GM12878 (cell line): ENCODE measurements at regions not wholly inside any gene's neighbourhood (a gene's known extent, or its start where the extent isn't known, plus 50 kb on each side); places are given as distances from the start of the nearest gene placed in this dataset.

Source experiments
- ATAC-seq: fragments of 200-7000 bp; cut with Tn5 transposase; 3 replicates; pipeline ENCODE4 v1.9.1; 2020; ENCODE audit warnings: mild to moderate bottlenecking, moderate library complexity
- BruUV-seq: library from RNA; stranded (reverse); fragments of 400-500 nt; replicated peaks from 2 replicates; lab custom pipeline; 2021; lab: Mats Ljungman, UMichigan
- CTCF ChIA-PET: fragments of 300-600 bp; sonication (Branson Sonifier 250); formaldehyde crosslinking; extraction: SDS; loops from one replicate; lab custom pipeline; 2021; ENCODE audit warnings: inconsistent platforms; lab: Yijun Ruan, JAX
- POLR2A ChIA-PET: fragments of 350-600 bp; formaldehyde crosslinking; extraction: SDS; loops from one replicate; lab custom pipeline; 2021; ENCODE audit warnings: inconsistent platforms; lab: Charles Lee
- RAD21 ChIA-PET: fragments of 300-600 bp; sonication (Branson Sonifier 250); formaldehyde crosslinking; loops from one replicate; lab custom pipeline; 2023; ENCODE audit warnings: antibody characterized with exemption; ENCODE audit not compliant: unreplicated experiment; lab: Charles Lee
- SMC1A ChIA-PET: fragments of 300-600 bp; sonication (Branson Sonifier 250); formaldehyde crosslinking; loops from one replicate; lab custom pipeline; 2023; ENCODE audit not compliant: unreplicated experiment, uncharacterized antibody; lab: Charles Lee
- DNase-seq: peaks from one replicate; pipeline ENCODE4 v3.0.0-alpha.2; 2011; ENCODE audit warnings: low read depth, low spot score
- FAIRE-seq: peaks from 3 replicates; lab custom pipeline; 2011; peaks lifted over from hg19 to GRCh38; lab: Jason Lieb, UNC
- H2AFZ ChIP-seq: 2 replicates; pipeline ENCODE4 v1.6.0; 2011; ENCODE audit warnings: low read depth, low read length, control low read depth; ENCODE audit not compliant: control insufficient read depth
- H3K27ac ChIP-seq: 2 replicates; pipeline ENCODE4 v1.5.1; 2011; ENCODE audit warnings: control low read depth; ENCODE audit not compliant: control insufficient read depth, insufficient read depth
- H3K27me3 ChIP-seq, 2 experiments: replicated peaks in 1 of 2; 2 replicates each; pipeline versions ENCODE4 v1.6.0 to v1.6.1; 2011; ENCODE audit warnings: low read length in 1 of 2; ENCODE audit not compliant: control insufficient read depth in 2 of 2, insufficient read depth in 2 of 2
- H3K36me3 ChIP-seq, 2 experiments: 2 replicates each; pipeline ENCODE4 v1.5.1; 2011; ENCODE audit warnings: low read length in 1 of 2; ENCODE audit not compliant: control insufficient read depth in 2 of 2, insufficient read depth in 2 of 2
- H3K4me1 ChIP-seq: 2 replicates; pipeline ENCODE4 v1.6.1; 2011; ENCODE audit warnings: mild to moderate bottlenecking, low read length, moderate library complexity, mixed read lengths; ENCODE audit not compliant: control insufficient read depth, insufficient read depth
- H3K4me2 ChIP-seq: 2 replicates; pipeline ENCODE4 v1.6.0; 2011; ENCODE audit warnings: control low read depth; ENCODE audit not compliant: control insufficient read depth, insufficient read depth
- H3K4me3 ChIP-seq: fragments of 200-600 bp; sonication (generic); 2 replicates; pipeline ENCODE4 v1.5.1; 2016
- H3K79me2 ChIP-seq: 2 replicates; pipeline ENCODE4 v1.6.0; 2011; ENCODE audit warnings: low read length; ENCODE audit not compliant: control insufficient read depth, insufficient read depth
- H3K9ac ChIP-seq: 2 replicates; pipeline ENCODE4 v1.8.0; 2011; ENCODE audit warnings: low read length, control low read depth, mixed read lengths; ENCODE audit not compliant: control insufficient read depth, insufficient read depth
- H3K9me3 ChIP-seq: replicated peaks from 3 replicates; pipeline ENCODE4 v1.5.1; 2011; ENCODE audit warnings: mild to moderate bottlenecking, low read length; ENCODE audit not compliant: control insufficient read depth, insufficient read depth
- H4K20me1 ChIP-seq: 2 replicates; pipeline ENCODE4 v1.6.0; 2011; ENCODE audit not compliant: control insufficient read depth, insufficient read depth
- DPF2 ChIP-seq: fragments of 450-650 bp; IDR thresholded peaks from 2 replicates; pipeline ENCODE4 v1.6.1; 2017; ENCODE audit warnings: mild to moderate bottlenecking
- FOS ChIP-seq: IDR thresholded peaks from 3 replicates; pipeline ENCODE4 v1.6.1; 2011; ENCODE audit warnings: borderline replicate concordance; ENCODE audit not compliant: insufficient read length; ENCODE audit errors: extremely low read depth
- IKZF2 ChIP-seq, 2 experiments: fragments of 450-650 bp; IDR thresholded peaks; 2 replicates each; pipeline ENCODE4 v1.6.1; 2017; ENCODE audit warnings: mild to moderate bottlenecking in 2 of 2, moderate library complexity in 2 of 2
- NFYA ChIP-seq: IDR thresholded peaks from 2 replicates; pipeline ENCODE4 v1.6.1; 2011; ENCODE audit warnings: low read depth, mild to moderate bottlenecking, low read length, improper control_type of control experiment, borderline replicate concordance
- PML ChIP-seq: IDR thresholded peaks from 2 replicates; pipeline ENCODE4 v1.6.1; 2012; ENCODE audit warnings: low read length, inconsistent platforms
- POLR2A ChIP-seq: IDR thresholded peaks from 2 replicates; pipeline ENCODE4 v1.6.1; 2011; ENCODE audit warnings: low read depth, mild to moderate bottlenecking, low read length
- POLR2AphosphoS5 ChIP-seq: IDR thresholded peaks from 2 replicates; pipeline ENCODE4 v1.6.1; 2011; ENCODE audit warnings: mild to moderate bottlenecking, low read length, inconsistent platforms
- WGBS: methylation state at CpG from one replicate; pipeline ENCODE4 v1.1.6; 2016; ENCODE audit warnings: low lambda C conversion rate; ENCODE audit not compliant: insufficient replicate concordance, insufficient coverage; ENCODE audit errors: missing lambda C conversion rate; 5-methylcytosine and 5-hydroxymethylcytosine counted together
- in situ Hi-C: fragments of 300-500 bp; cut with MboI; formaldehyde crosslinking; loops from 9 replicates; pipeline ENCODE4 v1.14.3; 2018; ENCODE audit warnings: mixed read lengths
- intact Hi-C: fragments of 100-400 bp; cut with micrococcal nuclease; formaldehyde crosslinking; loops from one replicate; pipeline ENCODE4 v1.14.2; 2022; ENCODE audit not compliant: unreplicated experiment
- TF ChIP-seq, protein P1 (sequence below): fragments of 450-650 bp; IDR thresholded peaks from 2 replicates; pipeline ENCODE4 v1.6.1; 2014; ENCODE audit warnings: mild to moderate bottlenecking
- TF ChIP-seq, protein P2 (sequence below): IDR thresholded peaks from 2 replicates; pipeline ENCODE4 v1.6.1; 2012; ENCODE audit warnings: mild to moderate bottlenecking, low read depth, low read length
- TF ChIP-seq, protein P3 (sequence below): fragments of 450-650 bp; IDR thresholded peaks from 2 replicates; pipeline ENCODE4 v1.6.1; 2017; ENCODE audit warnings: mild to moderate bottlenecking, moderate library complexity

DNA sequence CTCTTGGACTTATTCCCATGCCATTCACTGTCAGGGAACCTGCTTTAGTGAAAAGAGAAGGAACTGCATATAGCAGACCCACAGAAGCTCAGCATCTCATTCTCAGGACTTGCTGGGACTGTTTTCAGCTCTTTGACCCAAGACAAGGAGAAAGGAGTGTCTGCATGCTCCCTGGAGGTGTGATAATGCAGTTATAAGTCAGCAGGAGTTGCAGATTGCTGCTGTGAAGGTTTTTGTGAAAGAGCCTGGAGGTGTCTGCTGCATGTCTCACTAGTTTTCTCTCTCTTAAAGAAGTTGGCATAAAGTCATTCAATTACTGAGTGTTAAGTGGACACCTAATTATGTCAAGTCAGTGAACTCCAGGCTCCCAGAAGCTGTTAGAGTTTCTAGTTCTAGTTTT, 343.4 kb downstream of the BRINP2 start:
- Histone ChIP-seq H3K4me2 (no peak overlapping the region), H3K4me3 (no peak overlapping the region), H3K9me3 (no peaks in the 10 kb centered on the region), H2AFZ (no peak overlapping the region), H3K27ac (no peak overlapping the region)
- BruUV-seq, result no TSS peak
- no peak for FAIRE-seq
- TF ChIP-seq, protein P1, sequence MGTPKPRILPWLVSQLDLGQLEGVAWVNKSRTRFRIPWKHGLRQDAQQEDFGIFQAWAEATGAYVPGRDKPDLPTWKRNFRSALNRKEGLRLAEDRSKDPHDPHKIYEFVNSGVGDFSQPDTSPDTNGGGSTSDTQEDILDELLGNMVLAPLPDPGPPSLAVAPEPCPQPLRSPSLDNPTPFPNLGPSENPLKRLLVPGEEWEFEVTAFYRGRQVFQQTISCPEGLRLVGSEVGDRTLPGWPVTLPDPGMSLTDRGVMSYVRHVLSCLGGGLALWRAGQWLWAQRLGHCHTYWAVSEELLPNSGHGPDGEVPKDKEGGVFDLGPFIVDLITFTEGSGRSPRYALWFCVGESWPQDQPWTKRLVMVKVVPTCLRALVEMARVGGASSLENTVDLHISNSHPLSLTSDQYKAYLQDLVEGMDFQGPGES, result no peak
- no peak for TF ChIP-seq DPF2
- no peak for TF ChIP-seq IKZF2 (IDR thresholded peaks at IDR 0.05)
- TF ChIP-seq, all 136 proteins: peak for 0
- ChIA-PET RAD21 (no interaction called here), CTCF (interaction anchor here (0.6 kb wide), 1 partner anchor 47 kb away, joined by 3 read pairs; no protein-coding TSS in a partner anchor), SMC1A (interaction anchor here (1.0 kb wide), 1 partner anchor 309 kb away, joined by 3 read pairs; no protein-coding TSS in a partner anchor), POLR2A (no interaction called here)
- in situ Hi-C loops, result no loop called here
- Histone ChIP-seq H3K4me1 (no peaks in the 10 kb centered on the region), H4K20me1 (no peaks in the 10 kb centered on the region), H3K36me3 (no peaks in the 10 kb centered on the region), H3K9ac (no peak overlapping the region), H3K79me2 (no peaks in the 10 kb centered on the region), H3K27me3 (no peaks in the 10 kb centered on the region)
- ATAC-seq, result no peak
- no peak for DNase-seq
- intact Hi-C loops, result no loop called here

DNA sequence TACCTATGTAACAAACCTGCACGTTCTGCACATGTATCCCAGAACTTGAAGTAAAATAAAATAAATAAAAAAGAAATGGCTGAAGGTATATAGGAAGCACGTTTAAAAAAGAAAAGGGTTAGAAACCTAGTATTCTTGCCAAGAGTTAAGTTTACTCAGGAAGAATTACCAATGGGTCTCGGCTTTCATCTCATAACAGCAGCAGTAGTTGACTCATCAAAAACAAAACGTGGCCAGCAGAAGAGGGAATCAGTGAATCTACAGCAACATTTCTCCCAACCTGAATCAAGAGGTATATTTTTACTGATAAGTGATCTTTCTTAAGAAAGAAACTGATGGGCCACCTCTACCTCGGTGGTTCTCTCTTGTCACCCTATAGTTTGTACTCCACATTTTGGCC, 340.3 kb downstream of the BRINP2 start:
- Histone ChIP-seq H3K36me3 (no peaks in the 10 kb centered on the region), H3K4me1 (no peaks in the 10 kb centered on the region), H3K27me3 (no peaks in the 10 kb centered on the region), H3K79me2 (no peaks in the 10 kb centered on the region), H3K27ac (no peak overlapping the region), H3K4me2 (no peak overlapping the region), H2AFZ (no peak overlapping the region), H3K9me3 (no peaks in the 10 kb centered on the region), H4K20me1 (no peaks in the 10 kb centered on the region), H3K4me3 (no peak overlapping the region), H3K9ac (no peak overlapping the region)
- intact Hi-C loops, result no loop called here
- POLR2A ChIA-PET, result no interaction called here
- FAIRE-seq (no peak), DNase-seq (no peak), ATAC-seq (no peak)
- in situ Hi-C loops, result no loop called here
- BruUV-seq, result no TSS peak
- SMC1A ChIA-PET, result interaction anchor here (0.6 kb wide), 1 partner anchor 423 kb away, joined by 3 read pairs; no protein-coding TSS in a partner anchor
- CTCF ChIA-PET, result no interaction called here
- WGBS, result 6% methylated on average over 5 of the region's 5 CpGs
- RAD21 ChIA-PET, result no interaction called here
- TF ChIP-seq PML (no peak), POLR2A (no peak), NFYA (no peak), POLR2AphosphoS5 (no peak), FOS (no peak)
- TF ChIP-seq, protein P2, sequence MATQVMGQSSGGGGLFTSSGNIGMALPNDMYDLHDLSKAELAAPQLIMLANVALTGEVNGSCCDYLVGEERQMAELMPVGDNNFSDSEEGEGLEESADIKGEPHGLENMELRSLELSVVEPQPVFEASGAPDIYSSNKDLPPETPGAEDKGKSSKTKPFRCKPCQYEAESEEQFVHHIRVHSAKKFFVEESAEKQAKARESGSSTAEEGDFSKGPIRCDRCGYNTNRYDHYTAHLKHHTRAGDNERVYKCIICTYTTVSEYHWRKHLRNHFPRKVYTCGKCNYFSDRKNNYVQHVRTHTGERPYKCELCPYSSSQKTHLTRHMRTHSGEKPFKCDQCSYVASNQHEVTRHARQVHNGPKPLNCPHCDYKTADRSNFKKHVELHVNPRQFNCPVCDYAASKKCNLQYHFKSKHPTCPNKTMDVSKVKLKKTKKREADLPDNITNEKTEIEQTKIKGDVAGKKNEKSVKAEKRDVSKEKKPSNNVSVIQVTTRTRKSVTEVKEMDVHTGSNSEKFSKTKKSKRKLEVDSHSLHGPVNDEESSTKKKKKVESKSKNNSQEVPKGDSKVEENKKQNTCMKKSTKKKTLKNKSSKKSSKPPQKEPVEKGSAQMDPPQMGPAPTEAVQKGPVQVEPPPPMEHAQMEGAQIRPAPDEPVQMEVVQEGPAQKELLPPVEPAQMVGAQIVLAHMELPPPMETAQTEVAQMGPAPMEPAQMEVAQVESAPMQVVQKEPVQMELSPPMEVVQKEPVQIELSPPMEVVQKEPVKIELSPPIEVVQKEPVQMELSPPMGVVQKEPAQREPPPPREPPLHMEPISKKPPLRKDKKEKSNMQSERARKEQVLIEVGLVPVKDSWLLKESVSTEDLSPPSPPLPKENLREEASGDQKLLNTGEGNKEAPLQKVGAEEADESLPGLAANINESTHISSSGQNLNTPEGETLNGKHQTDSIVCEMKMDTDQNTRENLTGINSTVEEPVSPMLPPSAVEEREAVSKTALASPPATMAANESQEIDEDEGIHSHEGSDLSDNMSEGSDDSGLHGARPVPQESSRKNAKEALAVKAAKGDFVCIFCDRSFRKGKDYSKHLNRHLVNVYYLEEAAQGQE, result no peak
- TF ChIP-seq, protein P3, sequence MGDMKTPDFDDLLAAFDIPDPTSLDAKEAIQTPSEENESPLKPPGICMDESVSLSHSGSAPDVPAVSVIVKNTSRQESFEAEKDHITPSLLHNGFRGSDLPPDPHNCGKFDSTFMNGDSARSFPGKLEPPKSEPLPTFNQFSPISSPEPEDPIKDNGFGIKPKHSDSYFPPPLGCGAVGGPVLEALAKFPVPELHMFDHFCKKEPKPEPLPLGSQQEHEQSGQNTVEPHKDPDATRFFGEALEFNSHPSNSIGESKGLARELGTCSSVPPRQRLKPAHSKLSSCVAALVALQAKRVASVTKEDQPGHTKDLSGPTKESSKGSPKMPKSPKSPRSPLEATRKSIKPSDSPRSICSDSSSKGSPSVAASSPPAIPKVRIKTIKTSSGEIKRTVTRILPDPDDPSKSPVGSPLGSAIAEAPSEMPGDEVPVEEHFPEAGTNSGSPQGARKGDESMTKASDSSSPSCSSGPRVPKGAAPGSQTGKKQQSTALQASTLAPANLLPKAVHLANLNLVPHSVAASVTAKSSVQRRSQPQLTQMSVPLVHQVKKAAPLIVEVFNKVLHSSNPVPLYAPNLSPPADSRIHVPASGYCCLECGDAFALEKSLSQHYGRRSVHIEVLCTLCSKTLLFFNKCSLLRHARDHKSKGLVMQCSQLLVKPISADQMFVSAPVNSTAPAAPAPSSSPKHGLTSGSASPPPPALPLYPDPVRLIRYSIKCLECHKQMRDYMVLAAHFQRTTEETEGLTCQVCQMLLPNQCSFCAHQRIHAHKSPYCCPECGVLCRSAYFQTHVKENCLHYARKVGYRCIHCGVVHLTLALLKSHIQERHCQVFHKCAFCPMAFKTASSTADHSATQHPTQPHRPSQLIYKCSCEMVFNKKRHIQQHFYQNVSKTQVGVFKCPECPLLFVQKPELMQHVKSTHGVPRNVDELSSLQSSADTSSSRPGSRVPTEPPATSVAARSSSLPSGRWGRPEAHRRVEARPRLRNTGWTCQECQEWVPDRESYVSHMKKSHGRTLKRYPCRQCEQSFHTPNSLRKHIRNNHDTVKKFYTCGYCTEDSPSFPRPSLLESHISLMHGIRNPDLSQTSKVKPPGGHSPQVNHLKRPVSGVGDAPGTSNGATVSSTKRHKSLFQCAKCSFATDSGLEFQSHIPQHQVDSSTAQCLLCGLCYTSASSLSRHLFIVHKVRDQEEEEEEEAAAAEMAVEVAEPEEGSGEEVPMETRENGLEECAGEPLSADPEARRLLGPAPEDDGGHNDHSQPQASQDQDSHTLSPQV, result no peak
